ENCODE measurements at regions not wholly inside any gene's neighbourhood (a gene's known extent, or its start where the extent isn't known, plus 50 kb on each side); places are given as distances from the start of the nearest gene placed in this dataset.
A peak's percentile ranks its signal among the peaks of the same experiment; 100 is the strongest.
"Not testable (repeated sequence)": the region's sequence is repeated elsewhere in the genome, so short reads cannot be mapped to it uniquely, and the experiment has no call there.

DNA sequence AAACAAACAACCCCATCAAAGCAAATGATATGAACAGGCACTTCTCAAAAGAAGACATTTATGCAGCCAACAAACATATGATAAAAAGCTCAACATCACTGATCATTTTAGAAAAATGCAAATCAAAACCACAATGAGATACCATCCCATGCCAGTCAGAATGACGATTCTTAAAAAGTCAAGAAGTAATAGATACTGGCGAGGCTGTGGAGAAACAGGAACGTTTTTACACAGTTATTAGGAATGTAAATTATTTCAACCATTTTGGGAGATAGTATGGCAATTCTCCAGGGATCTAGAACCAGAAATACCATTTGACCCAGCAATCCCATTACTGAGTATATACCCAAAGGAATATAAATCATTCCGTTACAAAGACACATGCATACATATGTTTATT lies 370.4 kb downstream of the HHIPL2 start:
- not testable (repeated sequence) for DNase-seq (ENCODE audit: low read depth)

DNA sequence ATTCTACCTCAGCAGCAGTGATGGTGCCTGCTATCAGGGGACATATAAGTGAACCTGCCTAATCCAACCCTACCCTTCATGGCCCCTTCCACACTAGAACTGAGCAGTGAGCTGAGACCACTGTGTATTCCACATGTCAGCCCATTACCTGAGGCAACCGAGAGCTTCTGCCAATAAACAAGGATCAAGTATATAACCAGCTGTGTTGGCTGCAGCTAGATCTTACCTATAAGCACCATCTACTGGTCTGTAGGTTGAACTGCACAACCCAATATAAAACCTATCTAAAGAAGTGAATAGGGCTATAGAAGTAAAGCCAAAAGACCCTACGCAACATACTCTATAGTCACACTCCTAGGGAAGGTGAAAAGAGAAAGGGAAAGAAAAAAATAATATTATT lies 376.9 kb downstream of the HHIPL2 start:
- DNase-seq (ENCODE audit: low read depth) = no peak

DNA sequence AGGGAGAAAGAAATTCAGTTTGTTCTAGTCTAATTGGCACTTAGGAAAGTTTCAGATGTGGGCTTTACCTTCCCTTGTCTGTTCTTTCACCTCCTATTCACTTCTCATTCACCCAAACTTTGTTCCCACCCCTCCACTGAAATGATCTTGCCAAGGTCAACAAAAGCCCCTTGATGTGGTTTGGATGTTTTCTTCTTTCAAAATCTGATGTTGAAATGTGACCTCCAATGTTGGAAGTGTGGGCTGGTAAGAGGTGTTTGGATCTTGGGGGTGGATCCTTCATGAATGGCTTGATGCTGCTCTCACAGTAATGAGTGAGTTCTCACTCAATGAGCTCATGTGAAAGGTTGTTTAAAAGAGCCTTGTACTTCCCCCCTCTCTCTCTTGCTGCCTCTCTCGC lies 379.3 kb downstream of the HHIPL2 start:
- no peak for DNase-seq (ENCODE audit: low read depth)

DNA sequence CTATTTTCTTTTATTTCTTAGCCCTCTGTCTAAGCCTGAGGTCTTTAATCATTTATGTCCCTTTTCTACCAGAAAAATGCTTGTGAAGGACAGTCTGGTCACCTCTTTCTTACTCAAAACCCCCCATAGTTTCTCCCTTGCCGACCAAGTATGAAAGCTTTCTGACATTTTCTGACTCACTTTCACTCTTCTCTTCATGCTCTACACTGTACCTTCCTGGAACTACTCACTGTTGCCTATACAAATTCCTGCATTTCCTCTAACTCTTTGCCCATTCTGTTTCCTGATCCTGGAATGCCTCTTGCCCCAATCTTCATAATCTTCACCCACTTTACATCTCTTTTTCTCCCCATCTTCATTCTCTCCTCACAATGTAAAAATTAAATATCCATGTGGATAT lies 380.0 kb downstream of the HHIPL2 start:
- no peak for DNase-seq (ENCODE audit: low read depth)

DNA sequence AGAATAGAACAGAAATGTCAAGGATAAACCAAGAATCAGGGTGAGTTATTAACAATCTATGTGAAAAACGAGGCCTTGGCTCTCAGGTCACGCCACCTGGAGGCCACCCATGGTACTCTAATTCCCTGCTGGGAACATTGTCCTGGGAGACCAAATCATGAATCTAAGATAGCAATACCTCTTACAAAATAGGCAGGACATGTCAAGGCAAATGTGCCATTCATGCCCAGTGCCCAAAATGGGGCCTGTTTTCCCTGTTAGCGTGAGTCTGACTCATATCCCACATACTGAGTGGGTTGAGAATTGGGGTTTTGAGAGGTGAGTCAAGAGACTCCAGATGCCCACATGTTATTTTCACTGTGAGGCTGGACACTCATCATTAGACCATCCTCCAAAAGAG lies 380.8 kb downstream of the HHIPL2 start:
- DNase-seq (ENCODE audit: low read depth) = no peak

DNA sequence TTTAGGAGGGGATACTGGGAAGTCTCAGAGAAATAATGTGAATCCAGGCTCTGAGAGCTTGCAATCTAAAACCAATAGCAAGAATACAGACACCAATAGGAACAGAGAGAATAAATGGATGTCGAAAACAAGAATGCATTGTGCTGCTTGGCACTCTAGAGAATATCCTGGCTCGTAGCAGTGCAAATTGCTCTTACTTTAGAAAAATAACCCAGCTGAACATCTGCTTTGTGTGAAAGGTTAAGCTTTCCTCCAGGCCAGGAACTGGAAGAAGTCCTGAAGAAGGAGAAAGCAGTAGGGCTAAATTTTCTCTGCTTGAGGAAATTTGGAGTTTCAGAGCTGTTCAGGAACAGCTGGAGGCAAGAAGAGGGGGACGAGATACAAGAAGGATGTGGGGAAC lies 382.3 kb downstream of the HHIPL2 start:
- peak; percentile 63 for DNase-seq (ENCODE audit: low read depth)

DNA sequence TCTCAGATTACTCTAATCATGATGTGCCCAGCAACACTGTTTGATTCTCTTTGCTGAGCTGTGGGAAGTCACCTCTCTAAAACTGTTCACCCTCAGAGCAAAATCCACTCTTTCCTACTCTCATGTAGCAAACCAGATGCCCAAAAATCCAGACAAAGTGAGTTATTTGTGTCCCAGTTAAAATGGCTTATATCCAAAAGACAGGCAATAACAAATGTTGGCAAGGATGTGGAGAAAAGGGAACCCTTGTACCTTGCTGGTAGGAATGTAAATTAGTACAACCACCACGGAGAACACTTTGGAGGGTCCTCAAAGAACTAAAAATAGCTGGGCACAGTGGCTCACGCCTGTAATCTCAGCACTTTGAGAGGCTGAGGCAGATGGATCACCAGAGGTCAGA lies 384.0 kb downstream of the HHIPL2 start:
- no peak for DNase-seq (ENCODE audit: low read depth)

DNA sequence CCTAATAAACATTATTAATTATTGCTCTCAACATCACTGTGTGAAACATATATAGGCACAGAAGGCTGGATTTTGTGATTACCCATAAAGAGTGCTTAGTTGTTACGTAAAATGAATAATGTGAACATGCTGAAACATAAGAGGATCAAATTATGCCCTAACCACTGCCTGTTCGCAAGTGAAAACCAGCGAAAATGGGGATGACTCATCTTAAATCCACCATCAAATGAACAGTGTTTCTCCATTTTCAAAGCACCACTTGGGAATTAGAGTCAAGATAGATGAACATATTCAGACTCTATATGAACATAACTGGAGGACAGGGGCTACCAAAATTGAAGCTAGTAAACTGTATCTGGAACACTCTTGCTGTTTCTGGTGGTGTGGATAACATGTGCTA lies 386.2 kb downstream of the HHIPL2 start:
- no peak for DNase-seq (ENCODE audit: low read depth)

DNA sequence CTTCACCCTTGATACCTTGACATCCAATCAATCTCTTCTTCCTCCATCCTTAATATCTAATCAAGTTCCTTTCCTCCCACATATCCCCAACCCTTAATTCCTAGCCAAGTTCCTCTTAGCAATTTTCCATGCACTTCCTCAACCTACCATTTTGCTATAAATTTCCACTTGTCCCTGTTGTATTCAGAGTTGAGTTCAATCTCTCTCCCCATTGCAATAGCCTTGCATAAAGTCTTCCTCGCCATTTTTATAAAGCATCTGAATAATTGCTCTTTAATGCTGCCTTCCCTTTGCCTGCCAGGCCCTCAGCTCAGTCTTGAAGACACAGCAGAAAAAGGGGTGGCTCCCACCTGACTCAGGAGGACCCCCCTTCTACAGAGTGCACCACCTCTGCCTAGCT lies 390.3 kb downstream of the HHIPL2 start:
- DNase-seq (ENCODE audit: low read depth) = no peak

DNA sequence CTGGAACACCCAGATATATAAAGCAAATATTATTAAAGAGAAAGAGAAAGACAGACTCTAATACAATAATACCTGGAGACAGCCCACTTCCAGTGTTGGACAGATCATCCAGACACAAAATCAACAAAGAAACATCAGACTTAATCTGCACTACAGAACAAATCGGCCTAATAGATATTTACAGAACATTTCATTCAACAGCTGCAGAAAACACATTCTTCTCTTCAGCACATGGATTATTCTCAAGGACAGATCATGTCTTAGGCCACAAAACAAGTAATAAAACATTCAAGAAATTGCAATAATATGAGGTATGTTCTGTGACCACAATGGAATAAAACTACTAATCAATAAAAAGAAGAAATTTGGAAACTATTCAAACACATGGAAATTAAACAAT lies 398.3 kb upstream of the DUSP10 start:
- no peak for DNase-seq (ENCODE audit: low read depth)

DNA sequence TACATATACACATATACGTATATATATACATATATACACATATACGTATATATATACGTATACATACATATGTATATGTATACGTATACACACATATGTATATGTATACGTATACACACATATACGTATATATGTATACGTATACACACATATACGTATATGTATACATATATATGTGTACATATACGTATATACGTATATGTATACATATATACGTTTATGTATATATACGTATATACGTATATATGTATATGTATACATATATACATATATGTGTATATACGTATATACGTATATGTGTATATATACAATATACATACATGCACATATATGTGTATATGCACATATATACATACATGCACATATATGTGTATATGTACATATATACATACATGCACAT lies 396.2 kb upstream of the DUSP10 start:
- DNase-seq (ENCODE audit: low read depth) = no peak

DNA sequence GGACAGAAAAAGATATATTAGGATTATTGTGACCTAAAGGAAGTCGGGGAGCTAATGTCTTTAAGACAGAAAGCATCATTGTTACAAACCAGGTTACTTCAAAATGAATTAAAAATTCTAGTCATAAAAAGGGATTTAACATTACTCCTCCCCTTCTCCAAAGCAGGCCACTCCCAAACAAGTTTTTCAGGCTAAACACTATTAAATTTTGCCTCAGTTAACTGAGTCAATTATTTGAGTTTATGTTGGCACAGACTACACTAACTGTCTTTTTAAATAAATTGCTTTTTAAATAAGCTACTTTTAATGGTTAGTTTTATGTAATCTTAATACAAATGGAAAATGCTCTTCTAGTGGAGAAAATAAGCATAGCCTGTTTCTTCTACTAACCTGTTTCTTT lies 395.0 kb upstream of the DUSP10 start:
- DNase-seq (ENCODE audit: low read depth) = no peak

DNA sequence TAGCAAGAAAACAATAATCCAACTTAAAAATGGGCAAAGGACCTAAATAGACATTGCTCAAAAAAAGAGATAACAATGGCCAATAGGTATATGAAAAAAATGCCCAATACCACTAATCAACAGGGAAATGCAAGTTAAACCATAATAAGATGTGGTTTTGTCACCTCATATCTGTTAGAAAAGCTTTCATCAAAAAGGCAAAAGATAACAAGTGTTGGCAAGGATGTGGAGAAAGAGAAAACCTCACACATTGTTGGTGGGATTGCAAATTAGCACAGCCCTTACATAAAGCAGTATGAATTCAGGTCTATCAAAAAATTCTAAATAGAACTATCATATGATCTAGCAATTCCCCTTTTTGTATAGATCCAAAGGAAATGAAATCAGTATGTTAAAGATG lies 387.2 kb upstream of the DUSP10 start:
- no peak for DNase-seq (ENCODE audit: low read depth)

DNA sequence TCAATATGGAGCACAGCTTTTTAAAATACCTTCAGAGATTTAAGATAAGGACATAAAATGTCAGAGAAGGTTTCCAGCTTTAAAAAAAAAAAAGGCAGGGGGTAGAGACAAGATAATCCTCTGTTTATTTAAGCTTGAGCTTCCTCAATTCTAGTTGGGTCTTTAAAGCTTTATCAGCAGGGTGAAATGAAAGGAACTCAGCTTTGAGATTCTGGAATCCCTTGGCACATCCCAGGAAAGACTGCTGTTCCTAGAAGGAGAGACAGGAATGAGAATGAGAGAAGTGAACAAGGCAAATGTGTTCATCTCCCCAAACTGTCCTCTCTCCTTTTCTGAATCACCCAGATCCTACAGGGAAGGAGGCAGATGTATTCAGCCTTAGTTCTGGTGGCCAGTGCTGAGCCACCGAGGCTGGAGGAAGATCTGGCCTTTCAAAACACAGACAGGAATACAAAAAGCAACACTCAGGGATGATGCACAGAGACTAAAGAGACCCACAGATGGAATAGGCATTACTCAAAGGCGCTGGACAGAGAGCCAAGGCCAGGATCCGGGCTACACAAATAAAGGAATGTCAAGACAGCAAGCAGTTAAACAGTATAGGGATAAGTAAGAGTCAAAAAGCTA lies 385.8 kb upstream of the DUSP10 start:
- no peak for DNase-seq (ENCODE audit: low read depth)

DNA sequence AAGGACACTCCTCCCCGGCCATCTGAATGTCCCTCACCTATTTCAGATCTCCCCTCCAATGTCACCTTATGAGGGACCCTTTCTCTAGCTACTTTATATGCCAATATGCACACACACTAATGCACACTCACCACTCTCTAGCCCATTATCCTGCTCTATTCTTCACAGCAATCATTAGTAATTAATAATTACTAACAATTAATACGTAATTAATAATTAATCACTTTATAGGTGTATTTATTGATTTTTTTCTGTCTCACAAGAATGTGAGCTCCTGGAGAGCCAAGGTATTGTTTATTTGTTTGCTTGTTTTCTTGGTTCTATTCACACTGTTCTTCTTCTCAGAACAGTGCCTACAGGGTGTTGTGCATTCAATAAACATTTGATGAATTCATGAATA lies 385.2 kb upstream of the DUSP10 start:
- DNase-seq (ENCODE audit: low read depth) = no peak

DNA sequence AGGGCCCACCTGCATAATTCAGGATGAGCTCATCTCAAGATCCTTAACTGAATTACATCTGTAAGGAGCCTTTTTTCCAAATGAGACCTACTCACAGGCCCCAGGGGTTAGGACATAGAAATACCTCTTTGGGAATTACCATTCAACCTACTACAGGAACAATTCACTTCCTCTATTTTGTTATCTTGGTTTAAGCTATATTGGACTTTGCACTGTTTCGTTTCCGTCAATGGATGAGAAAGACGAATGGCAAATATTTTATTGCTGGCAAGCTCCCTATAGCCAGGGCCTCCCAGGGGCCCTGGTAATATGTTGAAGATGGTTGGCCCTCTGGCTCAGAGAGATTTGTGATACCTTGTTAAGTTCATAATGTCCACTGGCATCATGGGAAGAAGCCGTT lies 384.2 kb upstream of the DUSP10 start:
- DNase-seq (ENCODE audit: low read depth) = no peak

DNA sequence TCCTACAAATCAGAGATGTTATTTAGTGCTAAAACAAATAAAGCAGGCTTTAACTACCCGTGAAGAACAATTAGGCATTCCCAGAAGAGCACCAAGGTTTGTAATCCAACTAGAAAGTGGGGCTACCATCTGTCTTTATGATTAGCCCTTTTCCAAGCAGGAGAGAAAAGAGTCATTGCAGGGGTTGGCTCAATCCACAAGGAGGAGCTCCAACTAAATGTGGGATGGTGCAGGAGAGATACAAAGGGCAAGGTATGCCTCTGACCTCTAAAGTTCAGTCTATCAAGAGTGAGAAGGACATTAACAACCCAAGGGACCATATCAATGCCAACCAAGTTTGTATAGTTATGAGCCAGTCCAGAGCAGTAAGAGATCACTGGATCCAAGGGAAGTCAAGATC lies 382.7 kb upstream of the DUSP10 start:
- DNase-seq (ENCODE audit: low read depth) = no peak

DNA sequence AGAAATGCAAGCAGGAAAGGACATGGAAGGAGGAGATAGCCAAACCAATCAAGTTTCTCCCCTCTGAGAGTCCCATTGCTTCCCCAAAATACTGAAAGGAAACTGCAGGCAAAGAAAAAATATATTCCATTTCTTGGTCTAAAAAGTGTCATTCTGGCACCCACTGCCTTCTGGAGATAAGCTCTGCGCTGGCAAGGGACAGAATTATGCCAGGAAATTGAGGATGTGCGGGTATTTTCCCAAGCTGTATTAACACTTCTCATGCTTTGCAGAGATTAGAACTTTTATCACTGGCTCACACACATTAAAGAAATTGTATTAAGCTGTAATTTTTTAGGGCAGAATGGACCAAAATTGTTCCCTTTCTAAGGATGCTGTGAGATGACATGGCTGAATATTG lies 381.2 kb upstream of the DUSP10 start:
- DNase-seq (ENCODE audit: low read depth) = no peak

DNA sequence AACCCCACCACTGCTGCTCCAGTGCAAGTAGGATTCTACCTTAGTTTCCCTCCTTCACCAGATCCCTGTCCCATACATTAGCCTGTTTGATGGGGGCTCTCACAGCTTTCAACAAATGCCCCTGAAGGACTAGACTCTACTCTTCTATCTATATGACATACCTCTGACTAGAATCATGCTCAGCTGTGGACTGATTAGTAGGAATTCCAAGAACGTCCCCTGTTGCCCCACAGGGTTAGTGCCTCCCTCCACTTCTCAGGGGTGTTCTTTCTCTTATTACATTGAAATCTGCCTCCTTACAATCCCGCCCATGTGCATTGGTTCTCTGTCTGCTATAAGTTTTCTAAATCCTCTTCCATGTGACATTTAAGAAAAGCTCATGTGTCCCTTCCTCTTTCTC lies 375.9 kb upstream of the DUSP10 start:
- DNase-seq (ENCODE audit: low read depth) = no peak

DNA sequence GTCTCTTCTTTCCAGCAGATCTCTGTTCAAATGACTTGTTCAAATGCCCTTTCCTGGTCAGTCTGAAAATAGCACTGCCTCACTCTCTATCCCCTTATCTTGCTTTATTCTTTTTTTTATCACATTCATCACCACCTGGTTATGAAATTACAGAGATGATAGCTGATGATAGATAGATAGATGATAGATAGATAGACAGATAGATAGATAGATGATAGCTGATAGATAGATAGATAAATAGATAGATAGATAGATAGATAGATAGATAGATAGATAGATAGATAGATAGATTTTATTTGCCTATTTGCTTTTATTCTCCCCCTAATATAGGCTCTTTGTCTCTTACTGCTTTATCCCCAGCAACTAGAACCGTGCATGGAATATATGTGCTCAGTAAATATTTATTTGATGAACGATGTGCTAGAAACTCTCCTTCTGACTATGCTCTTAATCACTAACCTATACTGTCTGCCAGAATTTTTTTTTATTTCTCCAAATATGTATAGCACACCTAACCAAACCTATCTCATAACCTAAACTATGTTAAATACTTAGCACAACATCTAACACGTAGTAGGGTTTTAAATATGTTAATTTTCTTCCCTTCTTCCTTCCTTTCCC lies 372.8 kb upstream of the DUSP10 start:
- no peak for DNase-seq (ENCODE audit: low read depth)

DNA sequence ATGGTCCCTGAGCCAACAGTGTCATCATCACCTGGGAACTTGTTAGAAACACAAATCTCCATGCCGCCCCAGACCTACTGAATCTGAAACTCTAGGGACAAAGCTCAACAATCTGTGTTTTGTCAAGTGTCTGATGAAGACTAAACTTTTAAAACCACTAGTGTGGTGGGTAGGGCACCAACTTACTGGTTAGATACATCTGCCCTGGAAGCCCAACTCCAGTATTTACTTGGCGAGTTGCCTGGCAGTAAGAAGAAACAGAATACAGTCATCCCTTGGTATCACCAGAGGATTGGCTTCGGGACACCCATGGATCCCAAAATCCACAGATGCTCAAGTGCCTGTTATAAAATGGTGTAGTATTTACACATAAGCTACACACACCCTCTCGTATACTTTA lies 367.9 kb upstream of the DUSP10 start:
- no peak for DNase-seq (ENCODE audit: low read depth)

DNA sequence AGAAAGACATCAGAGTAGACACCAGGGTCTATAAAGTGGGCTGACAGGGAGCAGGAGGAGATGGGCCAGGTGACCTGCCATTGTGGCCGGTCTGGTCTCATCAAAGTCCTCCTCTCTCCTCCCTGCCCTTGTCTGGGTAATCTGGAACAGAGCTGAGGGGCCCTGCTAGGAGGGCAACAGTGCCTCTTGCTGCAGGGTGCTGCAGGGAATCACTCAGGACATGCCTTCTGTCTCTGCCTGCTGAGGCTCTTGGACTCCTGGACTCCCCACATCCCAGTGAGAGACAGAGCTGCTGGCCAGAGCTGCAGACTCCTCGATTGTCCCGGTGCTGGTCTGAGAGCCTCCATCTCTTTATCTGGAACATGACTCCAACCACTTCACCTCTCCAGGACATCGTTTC lies 366.1 kb upstream of the DUSP10 start:
- no peak for DNase-seq (ENCODE audit: low read depth)

DNA sequence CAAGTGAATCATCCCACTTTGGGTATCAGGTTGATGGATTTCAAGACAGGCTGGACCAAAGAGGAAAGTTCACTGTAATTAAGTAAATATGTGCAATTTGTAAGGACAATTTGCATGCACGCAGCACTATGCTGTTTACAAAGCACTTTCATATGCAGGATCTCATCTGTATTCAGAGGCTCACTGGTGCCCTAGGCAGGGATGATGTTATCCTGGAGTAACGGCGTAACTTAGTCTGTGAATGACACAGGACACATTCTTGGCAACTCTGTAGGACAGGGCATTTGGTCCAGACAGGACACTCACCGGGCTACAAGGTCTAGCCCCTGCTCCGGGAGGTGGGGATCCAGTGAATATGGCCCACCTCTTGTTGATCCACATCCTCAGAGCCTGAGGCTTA lies 365.4 kb upstream of the DUSP10 start:
- no peak for DNase-seq (ENCODE audit: low read depth)

DNA sequence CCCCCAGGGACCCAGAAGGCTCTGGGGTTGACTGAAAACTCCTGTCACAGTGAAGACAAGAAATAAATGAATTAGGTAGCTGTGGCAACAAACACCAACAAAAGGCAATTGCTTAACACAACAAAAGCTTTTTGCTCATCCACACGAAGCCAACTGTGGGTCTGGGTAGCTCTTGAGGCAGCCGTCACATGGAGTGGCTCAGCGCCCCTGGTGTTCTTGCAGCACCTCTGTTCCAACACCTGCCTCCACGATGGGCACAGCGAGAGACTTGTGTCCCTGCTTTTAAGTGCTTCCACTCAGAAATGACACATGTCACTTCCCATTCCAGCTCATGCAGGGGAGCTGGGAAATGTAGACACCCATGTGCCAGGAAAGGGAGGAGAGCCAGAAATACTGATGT lies 364.5 kb upstream of the DUSP10 start:
- DNase-seq (ENCODE audit: low read depth) = no peak

Measured in forelimb muscle (tissue), 1 donor.